KMS-11 (cell line): ENCODE measurements at regions not wholly inside any gene's neighbourhood (a gene's known extent, or its start where the extent isn't known, plus 50 kb on each side); places are given as distances from the start of the nearest gene placed in this dataset.

Experiments
- H2AFZ ChIP-seq: fragments of 200-600 bp; sonication (generic); 2 replicates; pipeline ENCODE4 v1.6.1; 2016; ENCODE audit warnings: antibody characterized with exemption, mixed run types, low read depth
- H3K27ac ChIP-seq: fragments of 200-600 bp; sonication (generic); 2 replicates; pipeline ENCODE4 v1.6.1; 2016; ENCODE audit warnings: mild to moderate bottlenecking, mixed run types
- H3K27me3 ChIP-seq: fragments of 200-600 bp; sonication (generic); 2 replicates; pipeline ENCODE4 v1.6.1; 2017; ENCODE audit warnings: mild to moderate bottlenecking, low read depth, mixed run types, moderate library complexity; ENCODE audit not compliant: insufficient read depth
- H3K36me3 ChIP-seq: fragments of 200-600 bp; sonication (generic); 2 replicates; pipeline ENCODE4 v1.6.1; 2017; ENCODE audit warnings: mild to moderate bottlenecking, mixed run types; ENCODE audit not compliant: insufficient read depth
- H3K4me1 ChIP-seq: fragments of 200-600 bp; sonication (generic); 2 replicates; pipeline ENCODE4 v1.6.1; 2016; ENCODE audit warnings: mild to moderate bottlenecking, low read depth, mixed run types; ENCODE audit not compliant: poor library complexity, severe bottlenecking
- H3K4me2 ChIP-seq: fragments of 200-600 bp; sonication (generic); 2 replicates; pipeline ENCODE4 v1.7.0; 2016; ENCODE audit warnings: mild to moderate bottlenecking, mixed run types
- H3K4me3 ChIP-seq: fragments of 200-600 bp; sonication (generic); IDR thresholded peaks from 2 replicates; pipeline ENCODE4 v1.6.1; 2017; ENCODE audit warnings: low read depth, low read length, mixed read lengths; ENCODE audit not compliant: insufficient read depth
- H3K79me2 ChIP-seq: fragments of 200-600 bp; sonication (generic); 2 replicates; pipeline ENCODE4 v1.6.1; 2016; ENCODE audit warnings: low read depth, mixed run types; ENCODE audit not compliant: insufficient read depth
- H3K9ac ChIP-seq: fragments of 200-600 bp; sonication (generic); 2 replicates; pipeline ENCODE4 v1.6.1; 2016; ENCODE audit warnings: mild to moderate bottlenecking, mixed run types
- H4K20me1 ChIP-seq: fragments of 200-600 bp; sonication (generic); 2 replicates; pipeline ENCODE4 v1.6.1; 2016; ENCODE audit warnings: mild to moderate bottlenecking, mixed run types; ENCODE audit not compliant: insufficient read depth
- CTCF ChIP-seq: fragments of 200-600 bp; sonication (generic); conservative IDR thresholded peaks from 2 replicates; pipeline ENCODE4 v1.6.1; 2017; ENCODE audit warnings: low read depth, mild to moderate bottlenecking, antibody characterized with exemption, low read length, moderate library complexity, mixed read lengths

GRCh38 chr2:193336781-193337180 lies 1142.0 kb upstream of the TMEFF2 start:
- no peak overlapping the region for H3K27ac ChIP-seq
- H3K79me2 ChIP-seq, result no peaks in the 10 kb centered on the region
- no peaks in the 10 kb centered on the region for H3K36me3 ChIP-seq
- H3K27me3 ChIP-seq, result no peaks in the 10 kb centered on the region
- no peak overlapping the region for H3K4me2 ChIP-seq
- no peaks in the 10 kb centered on the region for H3K4me1 ChIP-seq
- no peak overlapping the region for H2AFZ ChIP-seq
- H3K4me3 ChIP-seq, result no peak overlapping the region
- no peaks in the 10 kb centered on the region for H4K20me1 ChIP-seq
- TF ChIP-seq CTCF, result no peak
- H3K9ac ChIP-seq, result no peak overlapping the region

GRCh38 chr2:193334401-193334800 lies 1139.7 kb upstream of the TMEFF2 start:
- Histone ChIP-seq H3K27me3 (no peaks in the 10 kb centered on the region), H4K20me1 (no peaks in the 10 kb centered on the region), H3K36me3 (no peaks in the 10 kb centered on the region), H3K27ac (no peak overlapping the region), H3K4me1 (no peaks in the 10 kb centered on the region), H3K4me3 (no peak overlapping the region), H3K4me2 (no peak overlapping the region), H3K79me2 (no peaks in the 10 kb centered on the region), H3K9ac (no peak overlapping the region), H2AFZ (no peak overlapping the region)
- TF ChIP-seq CTCF, result no peak

- no peaks in the 10 kb centered on the region for H3K4me1 ChIP-seq
- H3K4me3 ChIP-seq, result no peak overlapping the region
- H3K27me3 ChIP-seq, result no peaks in the 10 kb centered on the region
- no peak overlapping the region for H3K4me2 ChIP-seq
- no peaks in the 10 kb centered on the region for H3K79me2 ChIP-seq
- no peak overlapping the region for H3K27ac ChIP-seq
- no peak for TF ChIP-seq CTCF
- H4K20me1 ChIP-seq, result no peaks in the 10 kb centered on the region
- no peaks in the 10 kb centered on the region for H3K36me3 ChIP-seq
- H2AFZ ChIP-seq, result no peak overlapping the region
- no peak overlapping the region for H3K9ac ChIP-seq
Observed at GRCh38 chr2:193333539-193333938, 1138.8 kb upstream of the TMEFF2 start.

- Histone ChIP-seq H3K27me3 (no peaks in the 10 kb centered on the region), H3K36me3 (no peaks in the 10 kb centered on the region), H3K27ac (no peak overlapping the region), H4K20me1 (no peaks in the 10 kb centered on the region), H3K4me3 (no peak overlapping the region), H3K4me1 (no peaks in the 10 kb centered on the region), H3K9ac (no peak overlapping the region), H3K4me2 (no peak overlapping the region), H2AFZ (no peak overlapping the region), H3K79me2 (no peaks in the 10 kb centered on the region)
- TF ChIP-seq CTCF, result no peak
Observed at GRCh38 chr2:193332941-193333340, 1138.2 kb upstream of the TMEFF2 start.

- no peaks in the 10 kb centered on the region for H3K79me2 ChIP-seq
Observed at GRCh38 chr2:193331676-193332075, 1136.9 kb upstream of the TMEFF2 start.

More at GRCh38 chr2:193331676-193332075, 1136.9 kb upstream of the TMEFF2 start:
- Histone ChIP-seq H3K27ac (no peak overlapping the region), H4K20me1 (no peaks in the 10 kb centered on the region), H3K4me2 (no peak overlapping the region), H3K9ac (no peak overlapping the region), H3K4me3 (no peak overlapping the region), H3K4me1 (no peaks in the 10 kb centered on the region), H2AFZ (no peak overlapping the region), H3K27me3 (no peaks in the 10 kb centered on the region), H3K36me3 (no peaks in the 10 kb centered on the region)
- no peak for TF ChIP-seq CTCF
